Esophagus squamous epithelium (tissue), 4 donors: ENCODE measurements at regions not wholly inside any gene's neighbourhood (a gene's known extent, or its start where the extent isn't known, plus 50 kb on each side); places are given as distances from the start of the nearest gene placed in this dataset.

Experiments
- CTCF ChIP-seq, 6 experiments: fragments of 450-650 bp in 4 of 6; fragments of 200-600 bp in 2 of 6; sonication (generic) in 2 of 6; IDR thresholded peaks; one replicate each; pipeline ENCODE4 v1.5.1; 2016 to 2019; ENCODE audit warnings: antibody characterized with exemption in 6 of 6, mild to moderate bottlenecking in 4 of 6, moderate library complexity in 4 of 6
- POLR2A ChIP-seq, 4 donors: fragments of 450-650 bp; IDR thresholded peaks; one replicate each; pipeline ENCODE4 v1.6.1; 2017; ENCODE audit warnings: antibody characterized with exemption in 4 of 4, mild to moderate bottlenecking in 4 of 4, moderate library complexity in 3 of 4

DNA sequence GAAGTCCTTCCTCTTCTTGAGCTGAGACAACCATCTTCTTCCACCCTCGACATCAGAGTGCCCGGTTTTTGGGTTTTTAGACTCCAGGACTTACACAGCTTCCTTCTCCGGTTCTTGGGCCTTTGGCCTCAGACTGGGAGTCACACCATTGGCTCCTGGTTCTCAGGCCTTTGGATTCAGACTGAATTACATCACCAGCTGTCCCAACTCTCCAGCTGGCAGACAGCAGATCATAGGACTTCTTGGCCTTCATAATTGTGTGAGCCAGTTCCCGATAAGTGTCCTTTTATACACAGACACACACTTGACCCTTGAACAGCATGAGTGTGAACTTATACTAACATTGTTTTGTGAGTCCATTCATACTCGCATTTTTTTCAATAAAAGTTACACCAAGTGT is 166.0 kb upstream of the UBL3 start:
- TF ChIP-seq CTCF (IDR thresholded peaks at IDR 0.05) (no peak), POLR2A (IDR thresholded peaks at IDR 0.05) (no peak)
